Fibroblast of gingiva (primary cell): ENCODE measurements at regions not wholly inside any gene's neighbourhood (a gene's known extent, or its start where the extent isn't known, plus 50 kb on each side); places are given as distances from the start of the nearest gene placed in this dataset.
"Not testable (repeated sequence)": the region's sequence is repeated elsewhere in the genome, so short reads cannot be mapped to it uniquely, and the experiment has no call there.

Experiments
- DNase-seq: peaks from one replicate; pipeline ENCODE4 v3.0.0-alpha.2; 2011; ENCODE audit warnings: low read depth

GRCh38 chr11:71098776-71099175, 153.6 kb downstream of the SHANK2 start:
- DNase-seq: no peak

- no peak for DNase-seq
Observed at GRCh38 chr11:71097506-71098240, 154.7 kb downstream of the SHANK2 start.

- no peak for DNase-seq
Observed at GRCh38 chr11:71096751-71097388, 155.5 kb downstream of the SHANK2 start.

- no peak for DNase-seq
Observed at GRCh38 chr11:71095294-71095850, 157.0 kb downstream of the SHANK2 start.

GRCh38 chr11:71094296-71095077, 157.9 kb downstream of the SHANK2 start:
- DNase-seq: no peak

- no peak for DNase-seq
Observed at GRCh38 chr11:71093783-71094182, 158.6 kb downstream of the SHANK2 start.

GRCh38 chr11:71091506-71092265, 160.7 kb downstream of the SHANK2 start:
- no peak for DNase-seq

GRCh38 chr11:71089571-71089970, 162.8 kb downstream of the SHANK2 start:
- no peak for DNase-seq

GRCh38 chr11:71088314-71089215, 163.8 kb downstream of the SHANK2 start:
- DNase-seq: not testable (repeated sequence)

- no peak for DNase-seq
Observed at GRCh38 chr11:71086687-71087258, 165.6 kb downstream of the SHANK2 start.

- DNase-seq: no peak
Observed at GRCh38 chr11:71084306-71085012, 167.9 kb downstream of the SHANK2 start.

GRCh38 chr11:71083105-71083504, 169.3 kb downstream of the SHANK2 start:
- no peak for DNase-seq

- no peak for DNase-seq
Observed at GRCh38 chr11:71082454-71082853, 169.9 kb downstream of the SHANK2 start.

- DNase-seq: no peak
Observed at GRCh38 chr11:71081704-71082230, 170.6 kb downstream of the SHANK2 start.

- peak; percentile 66 for DNase-seq
Observed at GRCh38 chr11:71080239-71081097, 171.9 kb downstream of the SHANK2 start.

GRCh38 chr11:71079795-71080194, 172.6 kb downstream of the SHANK2 start:
- DNase-seq: no peak

GRCh38 chr11:71078482-71078881, 173.9 kb downstream of the SHANK2 start:
- peak; percentile 17 for DNase-seq

- DNase-seq: no peak
Observed at GRCh38 chr11:71076525-71077304, 175.7 kb downstream of the SHANK2 start.
